ENCODE measurements at regions not wholly inside any gene's neighbourhood (a gene's known extent, or its start where the extent isn't known, plus 50 kb on each side); places are given as distances from the start of the nearest gene placed in this dataset.

DNA sequence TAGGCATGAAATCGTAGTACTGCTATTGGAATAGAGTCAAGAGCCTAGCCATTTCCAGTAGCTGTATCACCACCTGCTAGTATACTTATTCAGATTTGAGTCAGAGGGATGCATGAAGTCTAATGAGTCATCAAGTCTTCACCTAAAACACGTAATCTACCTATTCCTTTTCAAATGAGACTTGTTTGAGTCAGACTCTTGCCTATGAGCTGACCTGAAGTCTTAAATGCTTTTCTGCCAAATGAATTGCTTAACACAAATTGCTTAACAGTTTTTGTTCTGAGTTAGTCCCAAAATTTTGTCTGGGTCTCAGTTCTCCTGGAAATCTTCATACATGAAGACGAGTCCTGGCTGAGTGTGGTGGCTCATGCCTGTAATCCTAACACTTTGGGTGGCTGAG lies 165.2 kb downstream of the GNAT3 start:
- no peak overlapping the region for H3K4me2 ChIP-seq
- no peaks in the 10 kb centered on the region for H3F3A ChIP-seq (replicated peaks; ENCODE audit: low read depth)
- H3K4me1 ChIP-seq (ENCODE audit: insufficient read depth): no peaks in the 10 kb centered on the region
- ATAC-seq: no peak
- no peaks in the 10 kb centered on the region for H3K27me3 ChIP-seq (ENCODE audit: insufficient read depth)
- H3K9me3 Mint-ChIP-seq: no peaks in the 10 kb centered on the region
- TF ChIP-seq, protein P1, sequence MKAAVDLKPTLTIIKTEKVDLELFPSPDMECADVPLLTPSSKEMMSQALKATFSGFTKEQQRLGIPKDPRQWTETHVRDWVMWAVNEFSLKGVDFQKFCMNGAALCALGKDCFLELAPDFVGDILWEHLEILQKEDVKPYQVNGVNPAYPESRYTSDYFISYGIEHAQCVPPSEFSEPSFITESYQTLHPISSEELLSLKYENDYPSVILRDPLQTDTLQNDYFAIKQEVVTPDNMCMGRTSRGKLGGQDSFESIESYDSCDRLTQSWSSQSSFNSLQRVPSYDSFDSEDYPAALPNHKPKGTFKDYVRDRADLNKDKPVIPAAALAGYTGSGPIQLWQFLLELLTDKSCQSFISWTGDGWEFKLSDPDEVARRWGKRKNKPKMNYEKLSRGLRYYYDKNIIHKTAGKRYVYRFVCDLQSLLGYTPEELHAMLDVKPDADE (IDR thresholded peaks at IDR 0.05): no peak
- TF ChIP-seq, protein P2, sequence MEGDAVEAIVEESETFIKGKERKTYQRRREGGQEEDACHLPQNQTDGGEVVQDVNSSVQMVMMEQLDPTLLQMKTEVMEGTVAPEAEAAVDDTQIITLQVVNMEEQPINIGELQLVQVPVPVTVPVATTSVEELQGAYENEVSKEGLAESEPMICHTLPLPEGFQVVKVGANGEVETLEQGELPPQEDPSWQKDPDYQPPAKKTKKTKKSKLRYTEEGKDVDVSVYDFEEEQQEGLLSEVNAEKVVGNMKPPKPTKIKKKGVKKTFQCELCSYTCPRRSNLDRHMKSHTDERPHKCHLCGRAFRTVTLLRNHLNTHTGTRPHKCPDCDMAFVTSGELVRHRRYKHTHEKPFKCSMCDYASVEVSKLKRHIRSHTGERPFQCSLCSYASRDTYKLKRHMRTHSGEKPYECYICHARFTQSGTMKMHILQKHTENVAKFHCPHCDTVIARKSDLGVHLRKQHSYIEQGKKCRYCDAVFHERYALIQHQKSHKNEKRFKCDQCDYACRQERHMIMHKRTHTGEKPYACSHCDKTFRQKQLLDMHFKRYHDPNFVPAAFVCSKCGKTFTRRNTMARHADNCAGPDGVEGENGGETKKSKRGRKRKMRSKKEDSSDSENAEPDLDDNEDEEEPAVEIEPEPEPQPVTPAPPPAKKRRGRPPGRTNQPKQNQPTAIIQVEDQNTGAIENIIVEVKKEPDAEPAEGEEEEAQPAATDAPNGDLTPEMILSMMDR (conservative IDR thresholded peaks at IDR 0.05; ENCODE audit: low read depth in 2 of 2): no peak
- H3K79me2 ChIP-seq (replicated peaks; ENCODE audit: insufficient read depth): no peaks in the 10 kb centered on the region
- no peak for DNase-seq (ENCODE audit: low spot score)
- no peaks in the 10 kb centered on the region for H4K20me1 ChIP-seq (replicated peaks; ENCODE audit: insufficient read depth)
- H3K36me3 Mint-ChIP-seq (ENCODE audit: low read depth): no peaks in the 10 kb centered on the region
- no peaks in the 10 kb centered on the region for H3K9me2 ChIP-seq (ENCODE audit: insufficient read depth)
- H3K4me1 Mint-ChIP-seq: no peaks in the 10 kb centered on the region
- H3K4me3 ChIP-seq: no peak overlapping the region
- H3K36me3 ChIP-seq (ENCODE audit: insufficient read depth): no peaks in the 10 kb centered on the region
- no peak overlapping the region for H3K4me3 Mint-ChIP-seq
- H3K27ac ChIP-seq (ENCODE audit: low read depth): no peak overlapping the region
- H3K27me3 Mint-ChIP-seq (ENCODE audit: insufficient read depth, low read depth, poor library complexity): no peaks in the 10 kb centered on the region
- no peak overlapping the region for H3K27ac Mint-ChIP-seq
- no peak overlapping the region for H2AFZ ChIP-seq

DNA sequence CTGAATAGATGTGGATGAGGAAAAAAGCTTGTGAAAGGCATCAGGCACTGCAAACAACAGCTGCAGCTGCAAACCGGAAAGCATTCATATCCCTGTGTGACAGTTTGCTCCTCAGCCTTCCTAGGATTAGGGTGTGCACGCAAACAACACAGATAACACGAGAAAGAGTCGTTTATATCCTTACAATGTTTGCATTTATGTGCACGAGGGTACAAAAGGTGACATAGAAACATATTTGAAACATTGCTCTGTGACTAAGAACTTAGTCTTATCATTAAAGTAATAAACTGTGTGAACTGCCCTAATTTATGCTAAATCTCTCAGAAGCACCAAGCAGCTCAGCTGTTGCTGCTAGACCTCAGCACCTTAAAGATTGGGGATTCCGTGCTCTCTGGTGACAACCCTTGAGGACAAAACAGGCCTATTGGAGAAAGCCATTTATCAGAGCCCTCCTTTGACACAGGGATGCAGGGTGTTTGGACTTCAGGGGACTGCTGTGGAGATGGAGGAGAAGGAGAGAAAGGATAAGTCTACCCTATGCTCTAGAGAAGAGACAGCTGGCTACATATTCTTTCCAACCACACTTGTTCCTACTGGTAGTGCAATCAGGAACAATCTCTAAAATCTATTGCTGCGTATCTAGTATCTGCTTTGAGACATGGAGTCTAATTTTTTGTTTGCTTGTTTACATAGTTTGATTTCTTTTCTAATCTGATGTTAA lies 176.2 kb downstream of the GNAT3 start:
- no peak overlapping the region for H3K27ac Mint-ChIP-seq
- no peaks in the 10 kb centered on the region for H3K36me3 Mint-ChIP-seq (ENCODE audit: low read depth)
- DNase-seq (ENCODE audit: low spot score): no peak
- no peak for ATAC-seq
- no peaks in the 10 kb centered on the region for H3K4me1 ChIP-seq (ENCODE audit: insufficient read depth)
- no peak overlapping the region for H3K4me2 ChIP-seq
- H3K27ac ChIP-seq (ENCODE audit: low read depth): no peak overlapping the region
- no peak overlapping the region for H2AFZ ChIP-seq
- H3K4me3 ChIP-seq: no peak overlapping the region
- H3K4me3 Mint-ChIP-seq: no peak overlapping the region
- no peaks in the 10 kb centered on the region for H4K20me1 ChIP-seq (replicated peaks; ENCODE audit: insufficient read depth)
- no peaks in the 10 kb centered on the region; the same call in 2 of the 3 replicates for H3K4me1 Mint-ChIP-seq
- H3K9me3 Mint-ChIP-seq: no peaks in the 10 kb centered on the region
- H3K9me2 ChIP-seq (ENCODE audit: insufficient read depth): no peaks in the 10 kb centered on the region
- H3K36me3 ChIP-seq (ENCODE audit: insufficient read depth): no peaks in the 10 kb centered on the region
- no peaks in the 10 kb centered on the region for H3K79me2 ChIP-seq (replicated peaks; ENCODE audit: insufficient read depth)
- H3K27me3 Mint-ChIP-seq (ENCODE audit: insufficient read depth, low read depth, poor library complexity): no peaks in the 10 kb centered on the region
- no peaks in the 10 kb centered on the region for H3K27me3 ChIP-seq (ENCODE audit: insufficient read depth)
- TF ChIP-seq ZNF114 (CRISPR knock-in tag; IDR thresholded peaks at IDR 0.05): no peak
- TF ChIP-seq NANOG (IDR thresholded peaks at IDR 0.05; ENCODE audit: borderline replicate concordance): no peak
- no peak for TF ChIP-seq POLR2AphosphoS5 (IDR thresholded peaks at IDR 0.05; ENCODE audit: low read depth)
- no peaks in the 10 kb centered on the region for H3F3A ChIP-seq (replicated peaks; ENCODE audit: low read depth)

DNA sequence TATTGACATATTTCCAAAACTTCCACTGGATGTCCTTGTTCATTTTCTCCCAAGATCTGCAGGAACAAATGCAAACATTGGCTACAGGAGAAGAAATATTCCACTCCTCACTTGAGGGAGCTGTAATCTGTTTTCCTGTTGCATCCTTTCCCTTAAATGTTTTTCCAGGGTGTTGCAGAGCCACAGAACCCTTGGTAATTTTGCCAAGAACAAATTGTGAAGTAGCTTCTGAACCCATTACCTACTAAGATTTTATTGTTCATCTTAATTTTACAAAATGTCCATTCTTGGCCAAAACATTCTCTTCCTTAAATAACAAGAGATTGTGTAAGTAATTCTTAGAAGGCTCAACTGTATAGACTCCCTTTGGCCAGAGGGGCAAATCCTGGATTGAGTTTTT lies 177.0 kb downstream of the GNAT3 start:
- no peak overlapping the region for H3K27ac ChIP-seq (ENCODE audit: low read depth)
- ATAC-seq: no peak

More for the DNA sequence above, 177.0 kb downstream of the GNAT3 start:
- TF ChIP-seq ZNF331 (CRISPR knock-in tag; IDR thresholded peaks at IDR 0.05; ENCODE audit: low read depth): no peak
- no peak for TF ChIP-seq STAT1 (IDR thresholded peaks at IDR 0.05; ENCODE audit: unreplicated experiment)
- no peak for TF ChIP-seq NANOG (IDR thresholded peaks at IDR 0.05; ENCODE audit: borderline replicate concordance)
- no peak for TF ChIP-seq CREB1 (CRISPR knock-in tag; IDR thresholded peaks at IDR 0.05; ENCODE audit: low read depth)
- H2AFZ ChIP-seq: no peak overlapping the region
- no peaks in the 10 kb centered on the region for H3K79me2 ChIP-seq (replicated peaks; ENCODE audit: insufficient read depth)
- H3K27me3 ChIP-seq (ENCODE audit: insufficient read depth): no peaks in the 10 kb centered on the region
- no peaks in the 10 kb centered on the region for H3K9me2 ChIP-seq (ENCODE audit: insufficient read depth)
- Mint-ChIP-seq H3K9me3 (no peaks in the 10 kb centered on the region), H3K36me3 (ENCODE audit: low read depth) (no peaks in the 10 kb centered on the region), H3K4me3 (no peak overlapping the region), H3K4me1 (no peaks in the 10 kb centered on the region; the same call in 2 of the 3 replicates), H3K27me3 (ENCODE audit: insufficient read depth, low read depth, poor library complexity) (no peaks in the 10 kb centered on the region), H3K27ac (no peak overlapping the region)
- H4K20me1 ChIP-seq (replicated peaks; ENCODE audit: insufficient read depth): no peaks in the 10 kb centered on the region
- no peaks in the 10 kb centered on the region for H3K4me1 ChIP-seq (ENCODE audit: insufficient read depth)
- H3K36me3 ChIP-seq (ENCODE audit: insufficient read depth): no peaks in the 10 kb centered on the region
- no peak for DNase-seq (ENCODE audit: low spot score)
- no peak overlapping the region for H3K4me2 ChIP-seq
- H3F3A ChIP-seq (replicated peaks; ENCODE audit: low read depth): no peaks in the 10 kb centered on the region
- no peak overlapping the region for H3K4me3 ChIP-seq

Measured in GM23338 (cell line).